Liver (tissue), 7 donors: ENCODE measurements at regions not wholly inside any gene's neighbourhood (a gene's known extent, or its start where the extent isn't known, plus 50 kb on each side); places are given as distances from the start of the nearest gene placed in this dataset.

Experiments
- DNase-seq: peaks from one replicate; pipeline ENCODE4 v3.0.0-alpha.2; 2017; ENCODE audit warnings: low spot score
- H3K27ac ChIP-seq, 2 donors: one replicate each; pipeline ENCODE4 v1.7.0; 2013; ENCODE audit warnings: inconsistent platforms in 2 of 2, low read length in 2 of 2, control low read depth in 1 of 2, low read depth in 1 of 2, mild to moderate bottlenecking in 1 of 2
- H3K27me3 ChIP-seq, 4 donors: one replicate each; pipeline versions ENCODE4 v1.6.1 to v1.7.0; 2013; ENCODE audit warnings: low read length in 3 of 4, inconsistent platforms in 1 of 4, mild to moderate bottlenecking in 1 of 4, moderate library complexity in 1 of 4; ENCODE audit not compliant: control insufficient read depth in 4 of 4, insufficient read depth in 4 of 4
- H3K36me3 ChIP-seq, 4 donors: one replicate each; pipeline versions ENCODE4 v1.6.1 to v1.7.0; 2013; ENCODE audit warnings: low read length in 3 of 4, mild to moderate bottlenecking in 3 of 4, low read depth in 1 of 4, moderate library complexity in 1 of 4; ENCODE audit not compliant: control insufficient read depth in 4 of 4, insufficient read depth in 3 of 4
- H3K4me1 ChIP-seq, 4 donors: one replicate each; pipeline versions ENCODE4 v1.6.1 to v1.7.0; 2013; ENCODE audit warnings: low read length in 3 of 4, mild to moderate bottlenecking in 3 of 4, moderate library complexity in 1 of 4; ENCODE audit not compliant: control insufficient read depth in 4 of 4, insufficient read depth in 4 of 4
- H3K4me3 ChIP-seq, 3 donors: one replicate each; pipeline versions ENCODE4 v1.6.1 to v1.7.0; 2013; ENCODE audit warnings: low read length in 3 of 3, control low read depth in 1 of 3, low read depth in 1 of 3, mild to moderate bottlenecking in 1 of 3
- H3K9ac ChIP-seq, 2 donors: one replicate each; pipeline ENCODE4 v1.7.0; 2013; ENCODE audit warnings: low read length in 2 of 2, mild to moderate bottlenecking in 2 of 2, moderate library complexity in 2 of 2, control low read depth in 1 of 2, low read depth in 1 of 2
- H3K9me3 ChIP-seq, 4 donors: one replicate each; pipeline versions ENCODE4 v1.6.1 to v1.7.0; 2013; ENCODE audit warnings: low read length in 3 of 4; ENCODE audit not compliant: control insufficient read depth in 4 of 4
- ATF3 ChIP-seq: IDR thresholded peaks from 2 replicates; pipeline ENCODE4 v1.6.1; 2016; ENCODE audit warnings: antibody characterized with exemption
- CTCF ChIP-seq: fragments of 150-350 bp; IDR thresholded peaks from 2 replicates; pipeline ENCODE4 v1.5.1; 2017; ENCODE audit warnings: improper control_type of control experiment, low read depth, low read length; ENCODE audit not compliant: missing input control
- EGR1 ChIP-seq, 2 donors: IDR thresholded peaks; 2 replicates each; pipeline ENCODE4 v1.6.1; 2016 to 2018; ENCODE audit warnings: antibody characterized with exemption in 2 of 2, low read depth in 2 of 2
- FOXA1 ChIP-seq: IDR thresholded peaks from 2 replicates; pipeline ENCODE4 v1.6.1; 2016; ENCODE audit warnings: antibody characterized with exemption
- FOXA2 ChIP-seq: IDR thresholded peaks from 2 replicates; pipeline ENCODE4 v1.6.1; 2016; ENCODE audit warnings: antibody characterized with exemption
- GABPA ChIP-seq, 2 donors: IDR thresholded peaks in 1 of 2; conservative IDR thresholded peaks in 1 of 2; 2 replicates each; pipeline ENCODE4 v1.6.1; 2016; ENCODE audit warnings: antibody characterized with exemption in 2 of 2, mild to moderate bottlenecking in 1 of 2, moderate library complexity in 1 of 2
- HNF4A ChIP-seq, 2 donors: conservative IDR thresholded peaks; 2 replicates each; pipeline ENCODE4 v1.6.1; 2016; ENCODE audit warnings: antibody characterized with exemption in 2 of 2, mild to moderate bottlenecking in 2 of 2
- HNF4G ChIP-seq: IDR thresholded peaks from 2 replicates; pipeline ENCODE4 v1.6.1; 2016; ENCODE audit warnings: antibody characterized with exemption
- JUND ChIP-seq, 2 donors: IDR thresholded peaks; 2 replicates each; pipeline ENCODE4 v1.6.1; 2016; ENCODE audit warnings: antibody characterized with exemption in 2 of 2
- MAX ChIP-seq: IDR thresholded peaks from 2 replicates; pipeline ENCODE4 v1.6.1; 2016; ENCODE audit warnings: antibody characterized with exemption
- NR2F2 ChIP-seq: IDR thresholded peaks from 2 replicates; pipeline ENCODE4 v1.6.1; 2016; ENCODE audit warnings: antibody characterized with exemption
- RAD21 ChIP-seq, 2 donors: IDR thresholded peaks; 2 replicates each; pipeline ENCODE4 v1.6.1; 2016; ENCODE audit warnings: antibody characterized with exemption in 2 of 2, mild to moderate bottlenecking in 2 of 2
- REST ChIP-seq: IDR thresholded peaks from 2 replicates; pipeline ENCODE4 v1.6.1; 2016; ENCODE audit warnings: antibody characterized with exemption, mild to moderate bottlenecking
- RXRA ChIP-seq, 2 donors: IDR thresholded peaks; 2 replicates each; pipeline ENCODE4 v1.6.1; 2017 to 2018; ENCODE audit warnings: antibody characterized with exemption in 2 of 2, mild to moderate bottlenecking in 1 of 2
- SP1 ChIP-seq: IDR thresholded peaks from 2 replicates; pipeline ENCODE4 v1.6.1; 2018; ENCODE audit warnings: antibody characterized with exemption, mild to moderate bottlenecking
- TAF1 ChIP-seq: conservative IDR thresholded peaks from 2 replicates; pipeline ENCODE4 v1.6.1; 2016; ENCODE audit warnings: antibody characterized with exemption, mild to moderate bottlenecking
- YY1 ChIP-seq: IDR thresholded peaks from 2 replicates; pipeline ENCODE4 v1.6.1; 2016; ENCODE audit warnings: antibody characterized with exemption, mild to moderate bottlenecking
- ZBTB33 ChIP-seq: IDR thresholded peaks from 2 replicates; pipeline ENCODE4 v1.6.1; 2016; ENCODE audit warnings: antibody characterized with exemption
- donor health status: healthy.
- donor health status: healthy.
- donor health status: healthy.
- donor health status: healthy.

DNA sequence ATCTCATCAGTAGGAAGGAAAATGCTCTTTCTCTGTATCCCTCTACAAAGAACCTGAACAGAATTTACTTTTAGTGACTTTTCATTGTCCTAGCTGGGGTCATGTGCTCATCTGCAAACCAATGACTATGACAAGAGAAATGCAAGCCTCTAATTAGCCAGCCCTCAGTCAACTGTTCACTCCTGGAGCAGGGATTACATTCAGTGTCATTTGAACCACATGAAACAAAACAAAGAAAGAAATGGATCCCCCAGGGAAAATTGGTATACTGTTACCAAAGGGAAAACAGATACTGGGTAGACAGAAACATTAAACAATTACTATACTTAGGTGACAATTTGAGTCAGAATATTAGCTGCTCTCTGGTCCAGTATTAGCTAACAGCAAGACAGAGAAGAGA, 173.6 kb downstream of the RCHY1 start:
- Histone ChIP-seq H3K27ac (no peak overlapping the region), H3K9ac (no peak overlapping the region), H3K4me1 (no peaks in the 10 kb centered on the region), H3K9me3 (no peaks in the 10 kb centered on the region), H3K27me3 (no peaks in the 10 kb centered on the region), H3K36me3 (no peaks in the 10 kb centered on the region), H3K4me3 (no peak overlapping the region)
- TF ChIP-seq REST = no peak
- TF ChIP-seq EGR1 (IDR thresholded peaks at IDR 0.05; ENCODE audit: low read depth in 2 of 2) = no peak
- no peak for TF ChIP-seq GABPA (IDR thresholded peaks at IDR 0.05 in 1 of 2, conservative IDR thresholded peaks at IDR 0.05 in 1 of 2)
- TF ChIP-seq SP1 = no peak
- TF ChIP-seq MAX = no peak
- TF ChIP-seq JUND (IDR thresholded peaks at IDR 0.05) = no peak
- TF ChIP-seq ATF3 = no peak
- no peak for TF ChIP-seq HNF4G
- no peak for TF ChIP-seq NR2F2
- TF ChIP-seq ZBTB33 = no peak
- no peak for TF ChIP-seq FOXA1
- no peak for TF ChIP-seq RAD21 (IDR thresholded peaks at IDR 0.05)
- TF ChIP-seq FOXA2 = no peak
- no peak for TF ChIP-seq RXRA (IDR thresholded peaks at IDR 0.05)
- no peak for TF ChIP-seq TAF1
- TF ChIP-seq YY1 = no peak
- no peak for TF ChIP-seq CTCF
- no peak for TF ChIP-seq HNF4A (conservative IDR thresholded peaks at IDR 0.05)
- no peak for DNase-seq
